HG02870 (cell line): ENCODE measurements at regions not wholly inside any gene's neighbourhood (a gene's known extent, or its start where the extent isn't known, plus 50 kb on each side); places are given as distances from the start of the nearest gene placed in this dataset.
"Not testable (repeated sequence)": the region's sequence is repeated elsewhere in the genome, so short reads cannot be mapped to it uniquely, and the experiment has no call there.

Experiments used
- ATAC-seq: cut with Tn5 transposase; IDR thresholded peaks from one replicate; pipeline ENCODE4 v1.9.1; 2021; ENCODE audit warnings: mild to moderate bottlenecking, moderate library complexity; ENCODE audit not compliant: unreplicated experiment

GRCh38 chr3:153957421-153957820, 163.8 kb upstream of the ARHGEF26 start:
- no peak for ATAC-seq

DNA sequence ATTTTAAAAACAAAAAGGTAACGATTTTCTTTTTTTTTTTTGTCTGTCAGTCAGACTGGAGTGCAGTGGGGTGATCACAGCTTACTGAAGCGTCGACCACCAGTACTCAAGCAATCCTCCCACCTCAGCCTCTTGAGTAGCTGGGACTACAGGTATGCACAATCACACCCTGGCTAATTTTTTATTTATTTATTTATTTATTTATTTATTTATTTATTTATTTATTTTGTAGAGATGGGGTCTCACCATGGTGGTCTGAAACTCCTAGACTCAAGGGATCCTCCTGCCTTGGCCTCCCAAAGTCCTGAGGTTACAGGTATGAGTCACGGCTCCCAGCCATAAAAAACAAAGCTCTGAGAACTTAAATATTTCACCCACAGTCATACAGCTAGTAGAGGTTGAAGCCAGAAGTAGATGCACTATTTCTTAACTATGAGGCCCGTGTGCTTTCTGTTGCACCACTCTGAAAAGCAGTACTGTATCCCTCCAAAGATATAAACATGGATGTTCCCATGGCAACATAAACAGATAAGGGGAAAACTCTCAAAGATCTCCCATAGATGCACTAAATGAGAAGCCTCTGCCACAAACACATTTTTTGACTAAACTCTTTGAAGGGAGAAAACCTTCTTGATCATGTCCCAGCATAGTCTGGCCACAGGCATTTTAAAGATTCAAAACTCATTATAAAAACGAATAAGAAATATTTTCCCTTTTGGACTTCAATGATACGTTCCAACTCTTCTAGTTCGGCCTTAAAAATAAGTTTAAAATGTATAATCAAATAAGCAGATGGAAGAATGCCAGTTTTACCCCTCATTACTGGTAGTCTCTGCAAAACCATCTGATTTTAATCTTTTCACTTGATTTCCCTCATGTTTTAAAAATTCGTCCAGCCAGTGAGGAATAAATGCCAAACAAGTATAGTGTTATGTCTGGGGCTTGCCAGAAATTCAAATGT, 162.3 kb upstream of the ARHGEF26 start:
- ATAC-seq = no peak

- ATAC-seq = no peak
Observed at GRCh38 chr3:153960458-153961074, 160.6 kb upstream of the ARHGEF26 start.

GRCh38 chr3:153961494-153961893, 159.7 kb upstream of the ARHGEF26 start:
- no peak for ATAC-seq

DNA sequence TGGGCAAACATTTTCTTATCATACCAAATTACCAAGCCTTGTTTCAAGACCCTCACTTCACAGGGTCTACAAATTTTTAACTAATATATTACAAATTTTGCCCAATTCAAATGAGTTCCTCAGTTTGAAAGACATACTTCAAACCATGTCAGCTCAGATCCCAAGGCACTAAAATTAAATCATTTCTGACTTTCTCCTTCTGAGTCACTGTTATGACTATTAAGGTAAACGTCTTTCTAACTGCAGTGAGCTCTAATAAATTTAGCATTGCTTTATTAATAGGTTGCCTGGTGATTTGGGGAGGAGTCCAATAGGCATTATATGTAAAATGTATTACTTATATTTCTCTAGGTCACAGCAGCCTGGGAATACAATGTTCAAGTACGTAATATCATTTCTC, 158.2 kb upstream of the ARHGEF26 start:
- no peak for ATAC-seq

- ATAC-seq = peak; percentile 38
Observed at GRCh38 chr3:153967260-153967659, 153.9 kb upstream of the ARHGEF26 start.

DNA sequence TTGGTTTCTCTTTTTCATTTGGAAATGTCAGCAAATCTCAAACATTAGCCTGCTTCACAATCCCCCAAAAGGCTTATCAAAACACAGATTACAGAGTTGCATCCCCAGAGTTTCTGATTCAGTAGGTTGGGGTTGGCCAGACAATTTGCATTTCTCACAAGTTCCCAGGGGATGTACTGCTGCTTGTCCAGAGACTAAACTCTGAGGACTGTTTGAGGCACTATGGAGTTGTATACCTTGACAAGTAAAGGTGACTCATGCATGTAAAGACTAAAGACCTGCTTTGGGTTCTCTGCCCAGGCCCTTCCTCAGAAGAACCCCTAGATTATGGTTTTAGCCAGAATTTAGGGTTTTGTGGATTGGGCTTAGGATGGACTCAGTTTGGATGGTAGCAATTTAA, 151.1 kb upstream of the ARHGEF26 start:
- peak; percentile 29 for ATAC-seq

DNA sequence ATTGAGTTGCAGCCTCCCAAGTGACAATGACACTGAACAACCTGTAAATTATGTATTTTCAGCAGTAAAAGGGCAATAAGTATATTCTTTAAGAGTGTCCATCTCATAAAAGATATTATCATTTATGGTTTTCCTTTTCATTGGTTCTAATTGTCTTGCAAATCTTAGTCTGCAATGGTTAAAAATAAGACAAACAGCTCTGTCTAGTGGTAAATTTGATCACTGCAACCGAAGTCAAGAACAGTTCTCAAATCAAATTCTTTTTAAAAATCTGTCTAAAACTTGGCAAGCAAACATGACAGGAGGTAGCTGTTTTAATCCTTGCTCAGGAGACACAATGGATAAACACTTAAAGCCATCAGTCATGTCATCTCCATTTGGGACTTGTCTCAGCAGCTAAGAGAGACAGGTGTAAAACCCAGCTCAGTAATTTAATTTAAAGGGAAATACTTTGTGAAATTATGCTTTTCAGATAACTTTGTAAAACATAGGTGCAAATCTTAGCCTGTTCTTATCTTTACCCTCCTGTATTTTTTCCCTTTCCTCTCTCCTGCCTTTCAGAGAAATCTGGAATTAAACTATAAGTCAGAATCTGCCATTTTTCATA, 150.3 kb upstream of the ARHGEF26 start:
- ATAC-seq = no peak

DNA sequence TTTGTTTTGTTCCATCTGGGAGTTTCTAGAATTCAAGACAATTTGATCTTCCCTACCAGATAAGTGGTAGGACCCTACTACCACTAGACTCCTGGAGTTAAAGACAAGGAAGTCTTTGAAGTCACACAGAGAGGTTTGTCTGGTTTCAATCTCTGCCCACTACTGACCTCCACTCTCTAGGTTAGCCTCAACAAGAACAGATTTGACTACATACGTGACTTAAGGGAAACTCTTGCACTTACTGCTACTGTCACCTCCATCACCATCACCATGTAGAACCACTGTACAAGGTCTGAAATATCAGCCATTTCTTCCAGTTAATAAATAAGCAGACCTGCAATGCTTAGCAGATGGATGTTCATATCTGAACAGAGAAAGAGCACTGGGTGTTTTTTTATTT, 148.3 kb upstream of the ARHGEF26 start:
- peak; percentile 71 for ATAC-seq

- ATAC-seq = peak; percentile 44
Observed at GRCh38 chr3:153973722-153974265, 147.4 kb upstream of the ARHGEF26 start.

DNA sequence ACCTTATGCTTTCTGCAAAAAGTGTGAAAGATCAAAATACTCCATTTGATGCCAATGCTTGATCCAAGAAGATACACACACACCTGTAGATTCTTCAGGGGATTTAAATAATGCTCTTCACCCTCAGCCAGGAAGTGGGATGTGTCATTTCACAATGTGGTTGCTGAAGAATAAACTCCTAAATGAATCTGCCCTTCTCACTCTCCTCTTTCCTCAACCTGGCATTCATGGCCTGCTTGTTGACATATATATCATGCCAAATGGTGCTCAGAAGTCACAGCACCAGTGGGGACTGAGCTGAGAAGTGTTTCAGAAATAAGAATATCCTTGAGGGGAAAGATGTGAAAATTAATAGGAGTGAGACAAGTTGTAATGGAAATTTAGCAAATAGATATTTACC, 146.6 kb upstream of the ARHGEF26 start:
- peak; percentile 25 for ATAC-seq

DNA sequence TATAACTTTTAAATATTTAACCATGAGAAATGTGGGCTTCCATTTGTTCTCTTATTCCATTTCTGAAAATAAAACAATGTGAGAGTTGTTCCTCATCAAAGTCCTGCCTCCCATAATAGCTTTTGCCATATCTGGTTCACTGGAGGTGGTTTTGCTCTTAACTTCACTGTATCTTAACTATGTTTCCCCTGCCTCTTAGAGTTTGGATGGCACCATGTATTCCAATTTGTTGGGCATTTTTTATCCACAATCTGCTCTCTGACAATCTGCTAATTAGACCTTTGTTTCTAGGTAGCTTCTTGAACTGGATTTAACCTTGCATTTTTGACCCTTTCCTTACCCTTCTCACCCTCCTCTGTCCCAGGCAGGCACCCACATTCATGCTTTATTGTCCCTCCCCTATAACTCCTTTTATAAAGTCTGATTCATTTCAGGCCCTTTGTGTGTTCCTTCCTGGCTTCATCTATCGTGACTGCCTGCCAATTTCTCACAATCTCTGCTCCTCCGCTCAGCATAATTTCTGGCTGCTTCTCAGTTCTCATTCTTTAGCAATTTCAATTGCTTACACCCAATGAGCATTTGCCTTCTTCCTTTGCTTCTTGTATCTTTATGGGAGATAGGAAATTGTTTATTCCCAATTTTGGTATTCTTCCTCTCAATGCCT, 144.2 kb upstream of the ARHGEF26 start:
- no peak for ATAC-seq

GRCh38 chr3:153978006-153978405, 143.2 kb upstream of the ARHGEF26 start:
- ATAC-seq = no peak

GRCh38 chr3:153979418-153980251, 141.6 kb upstream of the ARHGEF26 start:
- no peak for ATAC-seq

DNA sequence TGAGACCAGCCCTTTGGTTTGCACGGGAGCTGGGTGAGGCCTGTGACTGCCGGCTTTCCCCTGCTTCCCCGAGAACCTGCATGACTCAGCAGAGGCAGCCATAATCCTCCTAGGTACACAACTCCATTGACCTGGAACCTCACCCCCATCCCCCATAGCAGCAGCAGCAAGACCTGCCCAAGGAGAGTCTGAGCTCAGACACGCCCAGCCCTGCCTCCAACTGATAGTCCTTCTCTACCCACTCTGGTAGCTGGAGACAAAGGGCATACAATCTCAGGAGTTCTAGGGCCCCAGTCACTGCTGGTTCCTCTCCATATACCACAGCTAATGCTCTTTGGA, 141.0 kb upstream of the ARHGEF26 start:
- ATAC-seq = no peak

DNA sequence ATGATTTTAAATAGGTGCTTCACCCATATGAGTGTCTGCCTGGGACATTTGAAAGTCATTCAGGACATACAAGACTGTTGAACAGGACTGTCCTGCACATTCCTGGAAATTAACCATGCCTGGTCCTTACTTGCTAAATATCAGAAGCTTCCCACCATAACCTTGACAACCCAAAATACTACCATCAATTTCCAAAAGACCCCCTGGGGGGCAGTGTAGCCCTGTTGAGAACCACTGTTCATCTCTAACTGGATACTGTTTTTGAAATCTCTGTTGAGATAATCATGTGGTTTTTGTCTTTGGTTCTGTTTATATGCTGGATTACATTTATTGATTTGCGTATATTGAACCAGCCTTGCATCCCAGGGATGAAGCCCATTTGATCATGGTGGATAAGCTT, 123.8 kb upstream of the ARHGEF26 start:
- not testable (repeated sequence) for ATAC-seq

GRCh38 chr3:154003649-154004048, 117.5 kb upstream of the ARHGEF26 start:
- ATAC-seq = no peak

- no peak for ATAC-seq
Observed at GRCh38 chr3:154011036-154011435, 110.2 kb upstream of the ARHGEF26 start.

GRCh38 chr3:154013736-154014135, 107.5 kb upstream of the ARHGEF26 start:
- no peak for ATAC-seq

DNA sequence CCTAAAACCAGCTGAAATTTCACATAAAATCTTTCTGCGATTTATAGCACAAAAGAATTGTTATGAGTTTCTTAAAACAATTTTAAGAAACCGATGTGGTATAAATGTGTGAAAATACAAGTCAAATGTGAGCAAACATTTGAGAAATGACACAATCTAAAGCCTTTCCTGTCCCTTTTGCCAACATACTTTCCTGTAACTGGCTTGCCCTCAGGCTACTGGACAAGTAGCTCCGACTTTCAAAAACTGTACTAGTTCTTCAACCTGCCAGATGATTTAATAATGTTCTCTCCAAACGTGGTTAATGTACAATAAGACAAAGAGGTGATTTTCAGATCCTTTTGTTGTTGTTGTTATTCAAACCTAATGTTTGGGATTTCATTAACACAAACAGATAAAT, 105.9 kb upstream of the ARHGEF26 start:
- ATAC-seq = no peak
